Right cardiac atrium (tissue), 5 donors: ENCODE measurements at regions not wholly inside any gene's neighbourhood (a gene's known extent, or its start where the extent isn't known, plus 50 kb on each side); places are given as distances from the start of the nearest gene placed in this dataset.
"Not testable (repeated sequence)": the region's sequence is repeated elsewhere in the genome, so short reads cannot be mapped to it uniquely, and the experiment has no call there.

ENCODE experiments used
- ATAC-seq, 2 donors: fragments of 200-7000 bp; cut with Tn5 transposase; one replicate each; pipeline versions ENCODE4 v1.8.0 to v1.9.1; 2020; ENCODE audit warnings: moderate library complexity in 2 of 2, mild to moderate bottlenecking in 1 of 2
- DNase-seq, 3 donors: peaks; one replicate each; pipeline ENCODE4 v3.0.0-alpha.2; 2020
- H3K27ac ChIP-seq: one replicate; pipeline ENCODE4 v1.5.1; 2013; ENCODE audit warnings: mild to moderate bottlenecking, low read length, control low read depth, moderate library complexity
- H3K27me3 ChIP-seq: one replicate; pipeline ENCODE4 v1.6.1; 2013; ENCODE audit not compliant: control insufficient read depth, insufficient read depth
- H3K4me1 ChIP-seq: one replicate; pipeline ENCODE4 v1.6.1; 2013; ENCODE audit warnings: low read length; ENCODE audit not compliant: control insufficient read depth, insufficient read depth
- H3K4me3 ChIP-seq: one replicate; pipeline ENCODE4 v1.5.1; 2013; ENCODE audit warnings: low read length, control low read depth
- H3K9me3 ChIP-seq: one replicate; pipeline ENCODE4 v1.6.1; 2013; ENCODE audit warnings: low read length; ENCODE audit not compliant: control insufficient read depth
- WGBS: extraction: QIAGEN DNeasy Blood & Tissue Kit; methylation state at CpG from one replicate; pipeline ENCODE4 v1.1.7; 2013; 5-methylcytosine and 5-hydroxymethylcytosine counted together
- intact Hi-C, 4 donors: fragments of 100-400 bp; cut with DNase I; formaldehyde crosslinking; loops; one replicate each; pipeline versions ENCODE4 v1.11.0 to v1.14.0; 2022 to 2023
- donor health status: healthy with polysubstance abuse.
- donor health status: DM: no; HTN: yes; CAD: no.
- donor health status: DM: no; HTN: no; CAD: no.
- donor health status: DM: no; HTN: yes; CAD: no; lungs with severe emphysema.
- donor health status: DM: yes; HTN: yes; CAD: no.

DNA sequence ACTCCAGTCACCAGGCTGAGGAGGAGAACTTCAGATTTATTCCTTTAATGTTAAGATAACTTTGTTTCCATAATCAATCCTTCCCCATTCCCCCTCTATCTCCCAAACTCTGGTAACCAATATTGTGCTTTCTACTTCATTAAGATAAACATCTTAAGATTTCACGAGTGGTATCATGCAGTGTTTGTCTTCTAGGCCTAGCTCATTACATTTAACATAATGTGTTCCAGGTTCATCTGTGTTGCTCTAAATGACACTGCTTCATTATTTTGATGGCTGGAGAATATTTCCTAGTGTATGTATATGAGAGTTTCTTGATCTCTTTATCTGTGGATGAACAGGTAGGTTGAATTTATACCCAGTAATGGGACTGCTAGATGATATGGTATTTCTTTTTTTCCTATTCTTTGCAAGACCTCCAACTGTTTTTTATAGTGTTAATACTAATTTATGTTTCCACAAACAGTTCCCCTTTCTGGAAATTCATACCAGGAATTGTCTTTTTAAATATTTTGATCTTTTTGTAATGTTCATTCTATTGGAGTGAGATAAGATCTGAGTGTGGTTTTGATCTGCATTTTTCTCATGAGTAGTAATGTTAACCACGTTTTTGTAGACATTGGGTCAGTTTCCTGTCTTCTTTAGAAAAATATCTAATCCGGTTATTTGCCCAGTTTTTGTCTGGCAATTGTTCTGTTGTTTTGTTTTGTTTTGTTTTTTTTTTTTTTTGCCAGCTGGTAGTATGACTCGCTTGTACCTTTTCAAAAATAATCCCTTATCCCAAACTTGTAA, 97.3 kb downstream of the POTEH start:
- DNase-seq, H3K4me1 ChIP-seq, H3K27ac ChIP-seq, intact Hi-C loops, H3K4me3 ChIP-seq, H3K9me3 ChIP-seq, H3K27me3 ChIP-seq, ATAC-seq: not testable (repeated sequence)
- WGBS: 30% methylated on average over 4 of the region's 4 CpGs

DNA sequence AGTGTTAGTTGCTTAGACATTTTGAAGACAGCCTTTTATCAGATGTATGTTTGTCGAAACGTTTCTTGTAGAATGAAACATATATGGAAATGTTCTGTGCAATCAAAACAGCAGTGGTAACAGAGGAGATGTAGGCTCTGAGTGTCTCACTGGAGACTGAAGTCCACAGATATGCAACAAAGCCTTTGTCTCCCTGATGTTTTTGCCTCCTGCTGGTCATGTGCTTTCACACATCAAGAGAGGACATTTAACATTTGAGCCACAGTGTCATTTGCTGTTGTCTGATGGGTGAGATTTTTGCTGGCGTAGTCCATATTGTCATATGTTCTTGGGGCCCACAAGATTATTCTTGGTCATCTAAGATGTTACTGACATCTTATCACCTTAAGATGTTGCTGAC, 101.7 kb downstream of the POTEH start:
- H3K27me3 ChIP-seq, H3K4me1 ChIP-seq, intact Hi-C loops, ATAC-seq, H3K27ac ChIP-seq, H3K4me3 ChIP-seq, DNase-seq, H3K9me3 ChIP-seq: not testable (repeated sequence)
- 90% methylated on average over 1 of the region's 3 CpGs for WGBS

DNA sequence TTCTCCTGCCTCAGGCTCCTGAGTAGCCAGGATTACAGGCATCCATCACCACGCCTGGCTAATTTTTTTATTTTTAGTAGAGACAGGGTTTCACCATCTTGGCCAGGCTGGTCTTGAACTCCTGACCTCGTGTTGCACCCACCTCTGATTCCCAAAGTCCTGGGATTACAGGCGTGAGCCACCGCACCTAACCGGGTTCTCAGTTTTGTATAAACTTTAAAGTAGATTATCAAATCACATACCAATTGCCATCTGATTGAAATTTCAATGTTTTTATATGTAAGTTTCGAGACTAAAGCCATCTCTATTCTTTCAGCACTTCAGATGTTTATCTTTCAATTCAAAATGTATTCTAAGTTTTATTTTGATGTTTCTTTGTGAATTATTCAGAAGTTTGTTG, 110.1 kb downstream of the POTEH start:
- H3K9me3 ChIP-seq, intact Hi-C loops, H3K27me3 ChIP-seq, H3K27ac ChIP-seq, ATAC-seq, H3K4me1 ChIP-seq, H3K4me3 ChIP-seq: not testable (repeated sequence)
- 55% methylated on average over 2 of the region's 6 CpGs for WGBS
- DNase-seq: peak in 1 of 3 donors; percentile 17

DNA sequence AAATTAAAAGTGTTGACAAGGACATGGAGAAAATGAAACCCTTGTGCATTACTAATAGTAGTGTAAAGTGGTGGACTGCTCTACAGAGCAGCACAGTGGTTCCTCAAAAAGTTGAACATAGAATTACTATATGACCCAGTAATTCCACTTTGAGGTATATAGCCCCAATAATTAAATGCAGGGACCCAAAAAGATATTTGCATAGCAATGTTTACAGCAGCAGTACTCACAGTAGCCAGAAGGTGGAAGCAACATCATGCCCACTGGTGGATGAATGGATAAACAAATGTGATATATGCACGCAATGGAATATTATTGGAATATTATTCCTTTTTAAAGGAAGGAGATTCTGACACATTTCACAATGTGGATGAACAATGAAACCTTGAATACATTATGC, 121.3 kb downstream of the POTEH start:
- WGBS: no CpG with 5 or more reads among the region's 1 CpG
- H3K9me3 ChIP-seq, H3K27ac ChIP-seq, DNase-seq, H3K4me1 ChIP-seq, H3K27me3 ChIP-seq, H3K4me3 ChIP-seq, intact Hi-C loops: not testable (repeated sequence)
- ATAC-seq: peak; percentile 42 to 47

DNA sequence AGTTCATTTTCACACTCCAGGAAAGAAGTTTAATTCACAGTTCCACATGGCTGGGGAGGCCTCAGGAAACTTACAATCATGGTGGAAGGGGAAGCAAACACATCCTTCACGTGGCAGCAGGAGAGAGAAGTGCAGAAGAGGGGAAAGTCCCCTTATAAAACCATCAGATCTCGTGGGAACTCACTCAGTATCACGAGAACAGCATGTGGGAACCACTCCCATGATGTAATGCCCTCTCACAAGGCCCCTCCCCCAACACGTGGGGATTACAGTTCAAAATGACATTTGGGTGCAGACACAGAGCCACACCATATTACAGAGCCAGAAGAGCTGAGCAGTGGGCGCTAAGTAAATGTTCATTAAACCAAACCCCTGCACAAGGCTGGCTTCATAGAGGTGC, 126.0 kb downstream of the POTEH start:
- intact Hi-C loops, H3K9me3 ChIP-seq, H3K27ac ChIP-seq, H3K27me3 ChIP-seq, H3K4me3 ChIP-seq, DNase-seq, ATAC-seq, H3K4me1 ChIP-seq: not testable (repeated sequence)
- no CpG with 5 or more reads among the region's 5 CpGs for WGBS

DNA sequence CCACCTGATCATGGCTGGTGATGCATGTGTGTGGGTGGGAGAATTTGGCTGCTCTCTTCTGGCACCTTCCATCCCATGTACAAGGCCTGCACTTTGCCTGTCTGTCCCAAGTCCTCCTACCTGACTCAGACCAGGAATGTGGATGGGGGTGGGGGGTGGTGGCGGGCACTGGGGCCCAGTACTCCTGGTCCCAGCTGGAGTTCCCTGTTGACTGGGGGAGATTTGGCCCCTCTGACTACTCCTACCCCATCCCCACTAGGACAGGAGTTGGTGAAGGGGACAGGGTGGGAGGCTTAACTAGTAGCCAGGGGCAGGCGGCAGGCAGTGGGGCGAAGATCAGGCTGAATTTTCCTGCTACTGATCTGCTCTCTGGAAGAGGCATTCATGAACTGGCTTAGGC, 126.6 kb downstream of the POTEH start:
- H3K9me3 ChIP-seq, H3K4me3 ChIP-seq, H3K27me3 ChIP-seq, ATAC-seq, H3K4me1 ChIP-seq, H3K27ac ChIP-seq, DNase-seq, intact Hi-C loops: not testable (repeated sequence)
- 32% methylated on average over 1 of the region's 3 CpGs for WGBS

DNA sequence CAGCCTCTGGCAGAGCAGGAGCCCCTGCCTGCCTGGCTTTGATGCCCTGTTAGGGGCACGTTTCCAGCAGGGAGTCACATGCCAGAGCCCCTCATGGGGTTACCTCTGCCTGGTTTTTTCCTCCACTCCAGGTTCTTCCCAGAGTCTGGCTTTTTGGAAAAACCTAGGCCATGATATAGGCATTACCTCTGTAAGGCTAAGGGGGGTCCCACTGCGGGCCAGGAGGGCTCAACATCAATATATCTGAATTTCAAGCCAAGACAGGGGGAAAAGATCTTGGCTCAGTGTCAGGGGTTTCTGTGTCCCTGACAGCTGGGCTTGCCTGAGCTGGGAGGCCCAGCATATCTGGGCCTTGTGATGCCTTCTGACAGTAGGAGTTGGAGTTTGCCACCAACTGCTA, 127.4 kb downstream of the POTEH start:
- H3K9me3 ChIP-seq, DNase-seq, H3K27ac ChIP-seq, intact Hi-C loops, ATAC-seq, H3K27me3 ChIP-seq, H3K4me3 ChIP-seq, H3K4me1 ChIP-seq: not testable (repeated sequence)
- WGBS: 33% methylated on average over 1 of the region's 2 CpGs

DNA sequence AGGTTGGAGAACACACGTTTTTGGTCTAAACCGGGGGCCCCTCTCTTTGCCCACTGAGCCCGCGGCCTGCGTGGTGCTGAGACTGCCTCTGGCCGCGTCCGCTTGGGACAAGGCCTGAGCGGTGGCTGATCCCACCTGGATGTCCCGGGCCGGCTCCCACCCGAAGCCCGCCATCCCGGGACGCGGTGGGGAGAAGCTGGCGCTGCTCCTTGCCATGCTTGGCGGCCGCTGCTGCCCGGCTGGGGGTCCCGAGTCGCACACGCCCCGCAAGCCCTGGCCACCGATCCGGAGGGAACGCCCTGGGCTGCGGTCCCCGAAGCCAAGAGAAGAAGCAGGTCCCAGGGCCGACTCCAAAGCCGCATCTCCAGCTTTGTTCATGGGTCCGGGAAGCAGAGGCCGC, 130.1 kb downstream of the POTEH start:
- WGBS: 80% methylated on average over 11 of the region's 33 CpGs
- H3K4me1 ChIP-seq, H3K9me3 ChIP-seq, intact Hi-C loops, H3K27ac ChIP-seq, H3K4me3 ChIP-seq, H3K27me3 ChIP-seq, ATAC-seq: not testable (repeated sequence)
- DNase-seq: peak in 1 of 3 donors; percentile 21

DNA sequence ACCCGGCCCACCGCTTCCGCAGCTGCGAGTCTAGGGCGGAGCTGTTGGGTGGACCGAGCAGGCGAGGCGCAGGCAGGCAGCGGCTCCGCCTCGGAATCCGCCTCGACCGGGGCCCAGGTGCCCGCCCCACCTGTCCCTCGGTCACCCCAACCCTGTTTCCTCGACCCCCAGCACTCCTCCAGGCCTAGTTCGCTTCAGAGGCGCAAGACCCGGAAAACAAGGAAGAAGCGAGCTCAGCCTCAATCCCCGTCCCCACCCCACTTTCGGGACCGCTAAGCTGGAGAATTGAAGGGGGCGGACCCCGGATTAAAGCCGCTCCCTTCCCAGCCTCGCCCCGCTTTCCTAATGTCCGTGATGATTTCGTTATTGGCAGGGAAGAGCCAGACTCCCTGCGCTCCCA, 131.3 kb downstream of the POTEH start:
- ATAC-seq (peak in 1 of 2 donors; percentile 24), DNase-seq (peak in 1 of 3 donors; percentile 18)
- H3K27me3 ChIP-seq, H3K27ac ChIP-seq, intact Hi-C loops, H3K4me3 ChIP-seq, H3K4me1 ChIP-seq, H3K9me3 ChIP-seq: not testable (repeated sequence)
- WGBS: 67% methylated on average over 9 of the region's 32 CpGs

DNA sequence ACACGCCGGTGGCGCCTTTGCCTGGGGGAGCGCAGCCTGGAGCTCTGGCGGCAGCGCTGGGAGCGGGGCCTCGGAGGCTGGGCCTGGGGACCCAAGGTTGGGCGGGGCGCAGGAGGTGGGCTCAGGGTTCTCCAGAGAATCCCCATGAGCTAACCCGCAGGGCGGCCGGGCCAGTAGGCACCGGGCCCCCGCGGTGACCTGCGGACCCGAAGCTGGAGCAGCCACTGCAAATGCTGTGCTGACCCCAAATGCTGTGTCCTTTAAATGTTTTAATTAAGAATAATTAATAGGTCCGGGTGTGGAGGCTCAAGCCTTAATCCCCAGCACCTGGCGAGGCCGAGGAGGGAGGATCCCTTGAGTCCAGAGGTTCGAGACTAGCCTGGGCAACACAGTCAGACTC, 132.2 kb downstream of the POTEH start:
- H3K27ac ChIP-seq, intact Hi-C loops, H3K27me3 ChIP-seq, H3K9me3 ChIP-seq, H3K4me1 ChIP-seq, ATAC-seq, H3K4me3 ChIP-seq: not testable (repeated sequence)
- 82% methylated on average over 5 of the region's 22 CpGs for WGBS
- peak in 1 of 3 donors; percentile 4 for DNase-seq

DNA sequence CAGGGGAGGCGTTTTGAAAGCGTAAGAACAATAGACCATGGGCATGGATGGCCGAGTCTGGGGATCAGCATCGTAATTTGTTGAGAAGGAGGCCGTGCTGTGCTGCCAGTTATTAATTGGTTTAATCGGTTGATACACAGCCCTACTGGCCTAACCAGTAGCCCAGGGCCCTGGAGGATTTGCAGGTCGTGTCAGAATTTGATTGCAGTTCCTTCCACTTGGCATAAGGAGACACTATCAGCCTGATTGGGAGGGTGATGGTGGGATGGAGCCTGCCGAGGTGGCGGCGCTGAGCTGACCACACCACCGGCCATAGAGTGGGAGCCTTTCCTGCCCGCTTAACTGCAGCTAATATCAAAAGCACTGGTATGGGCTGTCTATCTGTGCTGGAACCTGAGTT, 133.4 kb downstream of the POTEH start:
- H3K4me3 ChIP-seq, H3K27ac ChIP-seq, H3K4me1 ChIP-seq, H3K27me3 ChIP-seq, ATAC-seq, H3K9me3 ChIP-seq, intact Hi-C loops: not testable (repeated sequence)
- 70% methylated on average over 4 of the region's 12 CpGs for WGBS
- peak in 1 of 3 donors; percentile 14 for DNase-seq

DNA sequence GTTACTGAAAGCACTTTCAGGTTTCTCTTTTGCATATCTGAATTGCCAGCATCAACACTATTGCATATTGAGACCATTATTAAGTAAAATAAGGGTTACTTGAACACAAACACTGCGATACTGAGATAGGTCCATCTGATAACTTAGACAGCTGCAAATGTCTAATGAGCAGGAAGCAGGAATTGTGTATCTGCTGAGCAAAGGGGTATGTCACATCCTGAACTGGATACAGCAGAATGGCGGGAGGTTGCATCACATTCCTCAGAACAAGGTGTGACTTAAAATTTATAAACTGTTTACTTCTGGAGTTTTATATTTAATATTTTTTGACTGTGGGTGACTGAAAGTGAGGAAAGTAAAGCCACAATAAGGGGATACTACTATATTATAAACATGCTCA, 142.4 kb downstream of the POTEH start:
- WGBS: 73% methylated on average over 2 of the region's 2 CpGs
- DNase-seq, H3K9me3 ChIP-seq, intact Hi-C loops, H3K4me1 ChIP-seq, ATAC-seq, H3K27ac ChIP-seq, H3K4me3 ChIP-seq, H3K27me3 ChIP-seq: not testable (repeated sequence)
